Vagina (tissue), 2 donors: ENCODE measurements at regions not wholly inside any gene's neighbourhood (a gene's known extent, or its start where the extent isn't known, plus 50 kb on each side); places are given as distances from the start of the nearest gene placed in this dataset.

ENCODE experiments used
- DNase-seq, 2 donors: peaks; one replicate each; pipeline ENCODE4 v3.0.0-alpha.2; 2017; ENCODE audit errors: extremely low spot score in 2 of 2
- H3K27ac ChIP-seq: fragments of 200-600 bp; sonication (generic); one replicate; pipeline ENCODE4 v1.5.1; 2019
- H3K27me3 ChIP-seq: fragments of 200-600 bp; sonication (generic); one replicate; pipeline ENCODE4 v1.5.1; 2019
- H3K36me3 ChIP-seq, 2 donors: fragments of 200-600 bp; sonication (generic); one replicate each; pipeline ENCODE4 v1.5.1; 2017 to 2019
- H3K4me1 ChIP-seq: fragments of 200-600 bp; sonication (generic); one replicate; pipeline ENCODE4 v1.5.1; 2019
- H3K4me3 ChIP-seq, 2 donors: fragments of 200-600 bp; sonication (generic); 1 replicate in 1 of 2; 2 replicates in 1 of 2; pipeline ENCODE4 v1.5.1; 2016 to 2019
- H3K9me3 ChIP-seq: fragments of 200-600 bp; sonication (generic); one replicate; pipeline ENCODE4 v1.5.1; 2019
- CTCF ChIP-seq, 3 experiments: fragments of 450-650 bp in 2 of 3; fragments of 200-600 bp in 1 of 3; sonication (generic) in 1 of 3; IDR thresholded peaks; one replicate each; pipeline ENCODE4 v1.5.1; 2017 to 2019; ENCODE audit warnings: antibody characterized with exemption in 3 of 3, mild to moderate bottlenecking in 2 of 3, moderate library complexity in 2 of 3
- POLR2A ChIP-seq, 2 donors: fragments of 450-650 bp; IDR thresholded peaks; one replicate each; pipeline ENCODE4 v1.6.1; 2017; ENCODE audit warnings: antibody characterized with exemption in 2 of 2, mild to moderate bottlenecking in 2 of 2, moderate library complexity in 2 of 2
- POLR2AphosphoS5 ChIP-seq, 2 donors: sonication (generic); formaldehyde crosslinking; IDR thresholded peaks; one replicate each; pipeline ENCODE4 v1.9.0; 2017; ENCODE audit warnings: antibody characterized with exemption in 2 of 2, mild to moderate bottlenecking in 2 of 2, low read depth in 1 of 2; ENCODE audit not compliant: insufficient read depth in 1 of 2
- intact Hi-C: fragments of 100-400 bp; cut with DNase I; formaldehyde crosslinking; loops from one replicate; pipeline ENCODE4 v1.15.1; 2023

- no peak overlapping the region for H3K4me3 ChIP-seq
- no peaks in the 10 kb centered on the region for H3K27me3 ChIP-seq
- DNase-seq, result no peak
- intact Hi-C loops, result loop anchor here (1.0 kb wide), 1 partner anchor 34 kb away; no protein-coding TSS in a partner anchor
- H3K27ac ChIP-seq, result no peak overlapping the region
- TF ChIP-seq CTCF (IDR thresholded peaks at IDR 0.05) (no peak), POLR2A (IDR thresholded peaks at IDR 0.05) (no peak), POLR2AphosphoS5 (IDR thresholded peaks at IDR 0.05; ENCODE audit: insufficient read depth in 1 of 2, low read depth in 1 of 2) (no peak)
- no peaks in the 10 kb centered on the region for H3K9me3 ChIP-seq
- no peaks in the 10 kb centered on the region for H3K36me3 ChIP-seq
- no peaks in the 10 kb centered on the region for H3K4me1 ChIP-seq
Observed at GRCh38 chr4:11632025-11632424, 203.3 kb upstream of the HS3ST1 start.

- DNase-seq, result no peak
- Histone ChIP-seq H3K27ac (no peak overlapping the region), H3K4me1 (no peaks in the 10 kb centered on the region), H3K36me3 (no peaks in the 10 kb centered on the region), H3K4me3 (no peak overlapping the region), H3K27me3 (no peaks in the 10 kb centered on the region), H3K9me3 (no peaks in the 10 kb centered on the region)
- intact Hi-C loops, result no loop called here
- TF ChIP-seq POLR2A (IDR thresholded peaks at IDR 0.05), result no peak
- TF ChIP-seq POLR2AphosphoS5 (IDR thresholded peaks at IDR 0.05; ENCODE audit: insufficient read depth in 1 of 2, low read depth in 1 of 2), result no peak
- TF ChIP-seq CTCF (IDR thresholded peaks at IDR 0.05), result no peak
Observed at GRCh38 chr4:11631416-11631815, 202.7 kb upstream of the HS3ST1 start.

- H3K4me1 ChIP-seq, result no peaks in the 10 kb centered on the region
- intact Hi-C loops, result no loop called here
Observed at GRCh38 chr4:11628093-11628725, 199.5 kb upstream of the HS3ST1 start.

GRCh38 chr4:11626066-11626465, 197.4 kb upstream of the HS3ST1 start:
- DNase-seq, result no peak
- no peaks in the 10 kb centered on the region for H3K4me1 ChIP-seq
- no peaks in the 10 kb centered on the region for H3K36me3 ChIP-seq
- no peak overlapping the region for H3K4me3 ChIP-seq
- intact Hi-C loops, result no loop called here
- no peaks in the 10 kb centered on the region for H3K9me3 ChIP-seq
- no peak overlapping the region for H3K27ac ChIP-seq
- H3K27me3 ChIP-seq, result no peaks in the 10 kb centered on the region
- TF ChIP-seq POLR2AphosphoS5 (IDR thresholded peaks at IDR 0.05; ENCODE audit: insufficient read depth in 1 of 2, low read depth in 1 of 2) (no peak), POLR2A (IDR thresholded peaks at IDR 0.05) (no peak), CTCF (IDR thresholded peaks at IDR 0.05) (no peak)

More at GRCh38 chr4:11628093-11628725, 199.5 kb upstream of the HS3ST1 start:
- no peaks in the 10 kb centered on the region for H3K36me3 ChIP-seq
- TF ChIP-seq POLR2A (IDR thresholded peaks at IDR 0.05) (no peak), CTCF (IDR thresholded peaks at IDR 0.05) (no peak), POLR2AphosphoS5 (IDR thresholded peaks at IDR 0.05; ENCODE audit: insufficient read depth in 1 of 2, low read depth in 1 of 2) (no peak)
- H3K27me3 ChIP-seq, result no peaks in the 10 kb centered on the region
- H3K4me3 ChIP-seq, result no peak overlapping the region
- DNase-seq, result no peak
- H3K9me3 ChIP-seq, result no peaks in the 10 kb centered on the region
- no peak overlapping the region for H3K27ac ChIP-seq

- DNase-seq, result no peak
- no peak overlapping the region for H3K27ac ChIP-seq
- no peaks in the 10 kb centered on the region for H3K9me3 ChIP-seq
- H3K27me3 ChIP-seq, result no peaks in the 10 kb centered on the region
- intact Hi-C loops, result no loop called here
- no peak overlapping the region for H3K4me3 ChIP-seq
- H3K4me1 ChIP-seq, result no peaks in the 10 kb centered on the region
- no peak for TF ChIP-seq CTCF (IDR thresholded peaks at IDR 0.05)
- no peak for TF ChIP-seq POLR2AphosphoS5 (IDR thresholded peaks at IDR 0.05; ENCODE audit: insufficient read depth in 1 of 2, low read depth in 1 of 2)
- TF ChIP-seq POLR2A (IDR thresholded peaks at IDR 0.05), result no peak
- H3K36me3 ChIP-seq, result no peaks in the 10 kb centered on the region
Observed at GRCh38 chr4:11625211-11625610, 196.5 kb upstream of the HS3ST1 start.
